ENCODE measurements at regions not wholly inside any gene's neighbourhood (a gene's known extent, or its start where the extent isn't known, plus 50 kb on each side); places are given as distances from the start of the nearest gene placed in this dataset.

DNA sequence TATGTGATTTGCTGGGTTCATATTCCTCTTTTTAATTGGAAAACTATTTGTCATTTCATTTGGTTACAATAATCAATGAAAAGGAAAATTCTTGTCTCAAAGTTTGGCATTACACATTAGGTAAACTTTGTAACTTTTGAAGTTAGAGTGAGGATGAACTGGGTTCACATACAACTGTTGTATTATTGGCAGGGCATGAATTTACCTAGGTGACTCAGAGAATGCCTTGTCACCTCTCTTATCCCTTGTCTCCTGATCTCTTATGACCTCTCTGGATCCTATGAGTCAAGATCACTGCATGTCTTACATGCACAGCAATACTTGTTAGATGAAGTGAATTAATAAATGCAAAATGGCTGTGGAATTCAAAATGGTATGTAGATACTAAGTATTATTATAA lies 563.4 kb upstream of the GCFC2 start:
- no peak for TF ChIP-seq CTBP1 (IDR thresholded peaks at IDR 0.05; ENCODE audit: borderline replicate concordance)
- TF ChIP-seq SP1 (IDR thresholded peaks at IDR 0.05), result no peak
- no peak for TF ChIP-seq LEF1 (IDR thresholded peaks at IDR 0.05; ENCODE audit: borderline replicate concordance)
- no peak for TF ChIP-seq BHLHE40 (IDR thresholded peaks at IDR 0.05; ENCODE audit: borderline replicate concordance)
- no peak for TF ChIP-seq SUZ12 (IDR thresholded peaks at IDR 0.05)
- no peak for TF ChIP-seq FOXM1 (IDR thresholded peaks at IDR 0.05; ENCODE audit: borderline replicate concordance)
- TF ChIP-seq ZNF384 (IDR thresholded peaks at IDR 0.05), result no peak
- TF ChIP-seq ARNT (IDR thresholded peaks at IDR 0.05), result no peak
- no peak for TF ChIP-seq NFRKB (IDR thresholded peaks at IDR 0.05)
- no peak for TF ChIP-seq HDGF (IDR thresholded peaks at IDR 0.05; ENCODE audit: borderline replicate concordance)
- TF ChIP-seq FOXK2 (IDR thresholded peaks at IDR 0.05), result no peak
- no peak for TF ChIP-seq PKNOX1 (IDR thresholded peaks at IDR 0.05)
- TF ChIP-seq ELF4 (IDR thresholded peaks at IDR 0.05), result no peak
- TF ChIP-seq FOXA1 (IDR thresholded peaks at IDR 0.05), result no peak
- CTCF ChIA-PET, result no interaction called here
- DNase-seq (ENCODE audit: extremely low spot score), result no peak
- POLR2A ChIA-PET, result no interaction called here

GRCh38 chr2:76270096-76270710 lies 559.5 kb upstream of the GCFC2 start:
- no peak for DNase-seq (ENCODE audit: extremely low spot score)
- CTCF ChIA-PET, result no interaction called here
- no peak for TF ChIP-seq NFRKB (IDR thresholded peaks at IDR 0.05)
- TF ChIP-seq SP1 (IDR thresholded peaks at IDR 0.05), result no peak
- POLR2A ChIA-PET, result no interaction called here

- no peak for DNase-seq (ENCODE audit: extremely low spot score)
- POLR2A ChIA-PET, result no interaction called here
- no peak for TF ChIP-seq ARNT (IDR thresholded peaks at IDR 0.05)
- TF ChIP-seq SP1 (IDR thresholded peaks at IDR 0.05), result no peak
- CTCF ChIA-PET, result no interaction called here
Measured at GRCh38 chr2:76268902-76269620, 558.3 kb upstream of the GCFC2 start.

DNA sequence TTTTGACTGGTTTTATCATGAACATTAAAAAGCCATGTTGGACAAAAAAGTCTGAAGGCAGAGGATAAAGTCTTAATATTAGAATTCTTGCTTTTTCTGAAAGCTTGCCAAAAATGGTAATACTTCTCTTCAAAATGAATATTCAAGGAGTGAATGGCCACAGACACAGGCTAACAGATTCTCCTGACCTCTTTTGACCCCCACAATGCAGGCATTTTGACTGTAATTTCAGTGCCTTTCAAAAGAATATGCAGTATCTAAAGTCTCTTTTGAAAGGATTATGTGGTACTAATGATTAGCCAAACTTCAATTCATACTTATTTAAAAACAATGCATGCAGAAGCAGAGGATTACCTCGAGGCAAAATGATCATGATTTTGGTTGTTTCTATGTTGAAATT lies 557.8 kb upstream of the GCFC2 start:
- ChIA-PET CTCF (no interaction called here), POLR2A (no interaction called here)
- TF ChIP-seq L3MBTL2 (conservative IDR thresholded peaks at IDR 0.05) (no peak), FOXK2 (IDR thresholded peaks at IDR 0.05) (no peak), FOXA1 (IDR thresholded peaks at IDR 0.05) (no peak), FOXM1 (IDR thresholded peaks at IDR 0.05; ENCODE audit: borderline replicate concordance) (no peak)
- DNase-seq (ENCODE audit: extremely low spot score), result no peak

DNA sequence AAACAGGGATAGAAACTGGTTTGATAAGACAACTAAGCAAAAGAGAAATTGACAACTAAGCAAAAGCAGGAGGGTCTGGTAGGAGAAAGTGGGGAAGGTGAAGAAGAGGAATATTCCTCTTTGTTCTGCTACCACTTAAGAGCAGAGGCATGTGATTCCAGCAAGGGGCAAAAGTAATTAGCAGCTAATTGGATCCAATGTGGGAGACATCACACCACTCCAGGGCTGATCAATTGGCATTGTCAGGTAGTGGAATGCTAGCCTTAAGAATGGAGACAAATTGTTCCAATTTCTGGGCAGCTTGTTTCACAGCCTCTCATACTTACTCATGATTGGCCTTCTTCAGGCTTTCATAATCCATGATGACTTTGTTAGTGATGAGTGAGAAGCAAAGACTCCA lies 547.1 kb upstream of the GCFC2 start:
- CTCF ChIA-PET, result no interaction called here
- TF ChIP-seq ELF4 (IDR thresholded peaks at IDR 0.05) (no peak), ZNF384 (IDR thresholded peaks at IDR 0.05) (no peak), SUZ12 (IDR thresholded peaks at IDR 0.05) (no peak), BHLHE40 (IDR thresholded peaks at IDR 0.05; ENCODE audit: borderline replicate concordance) (no peak), SP1 (IDR thresholded peaks at IDR 0.05) (no peak), HDGF (IDR thresholded peaks at IDR 0.05; ENCODE audit: borderline replicate concordance) (no peak), ARNT (IDR thresholded peaks at IDR 0.05) (no peak), FOXK2 (IDR thresholded peaks at IDR 0.05) (no peak), NFRKB (IDR thresholded peaks at IDR 0.05) (no peak), CTBP1 (IDR thresholded peaks at IDR 0.05; ENCODE audit: borderline replicate concordance) (no peak), FOXM1 (IDR thresholded peaks at IDR 0.05; ENCODE audit: borderline replicate concordance) (no peak), L3MBTL2 (conservative IDR thresholded peaks at IDR 0.05) (no peak), TARDBP (IDR thresholded peaks at IDR 0.05) (no peak), PKNOX1 (IDR thresholded peaks at IDR 0.05) (no peak), LEF1 (IDR thresholded peaks at IDR 0.05; ENCODE audit: borderline replicate concordance) (no peak), FOXA1 (IDR thresholded peaks at IDR 0.05) (no peak)
- DNase-seq (ENCODE audit: extremely low spot score), result no peak
- POLR2A ChIA-PET, result no interaction called here

- no peak for TF ChIP-seq FOXM1 (IDR thresholded peaks at IDR 0.05; ENCODE audit: borderline replicate concordance)
- ChIA-PET POLR2A (no interaction called here), CTCF (no interaction called here)
- DNase-seq (ENCODE audit: extremely low spot score), result no peak
Measured at GRCh38 chr2:76256458-76257088, 545.9 kb upstream of the GCFC2 start.

- ChIA-PET POLR2A (no interaction called here), CTCF (no interaction called here)
- DNase-seq (ENCODE audit: extremely low spot score), result no peak
- no peak for TF ChIP-seq NFRKB (IDR thresholded peaks at IDR 0.05)
Measured at GRCh38 chr2:76252704-76253103, 542.0 kb upstream of the GCFC2 start.

DNA sequence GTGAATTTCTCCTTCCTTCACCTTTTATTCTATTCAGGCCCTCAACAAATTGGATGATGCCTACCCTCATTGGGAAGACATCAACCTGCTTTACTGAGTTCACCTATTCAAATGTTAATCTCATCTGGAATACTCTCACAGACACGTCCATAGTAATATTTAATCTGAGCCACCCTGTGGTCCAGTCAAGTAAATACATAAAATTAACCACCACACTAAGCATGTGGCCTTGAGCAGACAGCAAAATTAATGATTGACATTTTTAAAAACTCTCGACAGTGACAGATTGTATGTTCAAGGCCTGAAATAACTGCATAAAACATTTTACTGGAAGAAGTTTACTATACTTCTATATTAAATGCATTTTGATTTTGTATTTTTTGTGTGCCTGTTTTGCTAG lies 540.6 kb upstream of the GCFC2 start:
- DNase-seq (ENCODE audit: extremely low spot score), result no peak
- ChIA-PET POLR2A (no interaction called here), CTCF (no interaction called here)
- TF ChIP-seq FOXK2 (IDR thresholded peaks at IDR 0.05) (no peak), ARNT (IDR thresholded peaks at IDR 0.05) (no peak), ZNF384 (IDR thresholded peaks at IDR 0.05) (no peak), CTBP1 (IDR thresholded peaks at IDR 0.05; ENCODE audit: borderline replicate concordance) (no peak), BHLHE40 (IDR thresholded peaks at IDR 0.05; ENCODE audit: borderline replicate concordance) (no peak), L3MBTL2 (conservative IDR thresholded peaks at IDR 0.05) (no peak)
